ENCODE measurements at regions not wholly inside any gene's neighbourhood (a gene's known extent, or its start where the extent isn't known, plus 50 kb on each side); places are given as distances from the start of the nearest gene placed in this dataset.

DNA sequence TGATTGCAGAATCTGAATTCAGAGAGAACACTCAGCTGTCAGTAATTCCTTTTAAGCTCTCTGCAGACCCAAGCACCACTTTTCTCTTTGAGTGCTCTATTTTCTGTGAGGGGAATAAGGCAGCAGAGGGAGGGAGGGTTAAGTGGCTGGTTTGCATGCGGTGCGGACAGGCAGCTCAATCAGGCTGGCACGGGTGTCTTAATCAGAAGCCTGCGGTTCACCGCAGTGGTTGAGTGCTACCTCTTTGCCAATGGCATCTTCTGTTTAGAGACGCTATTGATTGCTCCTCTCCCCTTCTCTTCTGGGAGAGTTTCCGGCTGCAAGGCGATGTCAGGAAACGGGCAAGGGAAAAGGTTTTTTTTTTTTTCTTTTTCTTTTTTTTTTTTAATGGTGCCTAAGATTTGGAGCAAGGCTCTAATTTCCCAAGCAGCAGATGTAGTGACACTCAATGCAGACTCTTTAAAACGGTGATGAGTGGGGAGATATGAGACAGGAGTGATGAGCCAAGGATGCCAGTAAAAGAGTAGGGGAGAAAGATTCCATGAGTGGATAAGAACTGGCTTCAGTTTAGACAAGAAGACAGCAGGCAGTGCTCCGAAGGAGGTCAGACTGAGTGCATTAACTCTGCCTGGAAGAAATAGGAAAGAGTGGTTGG is 533.7 kb upstream of the SEL1L start:
- DNase-seq (ENCODE audit: low spot score), result no peak
- TF ChIP-seq EZH2phosphoT487 (IDR thresholded peaks at IDR 0.05; ENCODE audit: low read depth, severe bottlenecking, unreplicated experiment) (no peak), EZH2 (IDR thresholded peaks at IDR 0.05; ENCODE audit: borderline replicate concordance) (no peak)
- TF ChIP-seq, protein P1, sequence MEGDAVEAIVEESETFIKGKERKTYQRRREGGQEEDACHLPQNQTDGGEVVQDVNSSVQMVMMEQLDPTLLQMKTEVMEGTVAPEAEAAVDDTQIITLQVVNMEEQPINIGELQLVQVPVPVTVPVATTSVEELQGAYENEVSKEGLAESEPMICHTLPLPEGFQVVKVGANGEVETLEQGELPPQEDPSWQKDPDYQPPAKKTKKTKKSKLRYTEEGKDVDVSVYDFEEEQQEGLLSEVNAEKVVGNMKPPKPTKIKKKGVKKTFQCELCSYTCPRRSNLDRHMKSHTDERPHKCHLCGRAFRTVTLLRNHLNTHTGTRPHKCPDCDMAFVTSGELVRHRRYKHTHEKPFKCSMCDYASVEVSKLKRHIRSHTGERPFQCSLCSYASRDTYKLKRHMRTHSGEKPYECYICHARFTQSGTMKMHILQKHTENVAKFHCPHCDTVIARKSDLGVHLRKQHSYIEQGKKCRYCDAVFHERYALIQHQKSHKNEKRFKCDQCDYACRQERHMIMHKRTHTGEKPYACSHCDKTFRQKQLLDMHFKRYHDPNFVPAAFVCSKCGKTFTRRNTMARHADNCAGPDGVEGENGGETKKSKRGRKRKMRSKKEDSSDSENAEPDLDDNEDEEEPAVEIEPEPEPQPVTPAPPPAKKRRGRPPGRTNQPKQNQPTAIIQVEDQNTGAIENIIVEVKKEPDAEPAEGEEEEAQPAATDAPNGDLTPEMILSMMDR (IDR thresholded peaks at IDR 0.05; ENCODE audit: poor library complexity), result no peak
- Histone ChIP-seq H3K36me3 (replicated peaks; ENCODE audit: insufficient read depth, low read depth) (no peaks in the 10 kb centered on the region), H3K4me2 (no peak overlapping the region), H3K9me3 (ENCODE audit: low read depth) (no peaks in the 10 kb centered on the region), H2AFZ (no peak overlapping the region), H3K27me3 (no peaks in the 10 kb centered on the region), H3K27ac (no peak overlapping the region), H3K4me3 (no peak overlapping the region), H4K20me1 (ENCODE audit: insufficient read depth, poor library complexity, severe bottlenecking) (no peaks in the 10 kb centered on the region), H3K9me2 (replicated peaks; ENCODE audit: insufficient read depth) (no peaks in the 10 kb centered on the region), H3K79me2 (no peaks in the 10 kb centered on the region), H3K4me1 (ENCODE audit: insufficient read depth) (no peaks in the 10 kb centered on the region)
- 68% methylated on average over 11 of the region's 11 CpGs for WGBS (ENCODE audit: low lambda C conversion rate, missing lambda C conversion rate)

DNA sequence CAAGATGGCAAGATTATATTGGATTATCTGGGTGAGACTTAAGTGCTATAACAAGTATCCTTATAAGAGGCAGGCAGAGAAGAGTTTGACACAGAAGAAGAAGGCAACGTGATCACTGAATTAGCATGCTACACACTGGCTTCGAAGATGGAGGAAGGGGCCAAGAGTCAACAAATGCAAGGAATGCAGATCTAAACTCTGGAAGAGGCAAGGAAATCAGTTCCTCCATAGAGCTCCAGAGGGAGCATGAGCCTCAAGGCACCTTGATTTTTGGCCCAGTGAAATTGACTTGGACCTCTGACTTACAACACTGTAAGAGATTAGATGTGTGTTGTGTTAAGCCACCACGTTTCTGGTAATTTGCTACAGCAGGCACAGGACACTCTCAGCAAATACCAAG is 536.4 kb upstream of the SEL1L start:
- Histone ChIP-seq H3K4me2 (no peak overlapping the region), H3K4me1 (ENCODE audit: insufficient read depth) (no peaks in the 10 kb centered on the region), H3K79me2 (no peaks in the 10 kb centered on the region), H3K27ac (no peak overlapping the region), H3K4me3 (no peak overlapping the region), H3K9me2 (replicated peaks; ENCODE audit: insufficient read depth) (peaks cover 3% of the 10 kb centered on the region), H3K9me3 (ENCODE audit: low read depth) (no peaks in the 10 kb centered on the region), H3K36me3 (replicated peaks; ENCODE audit: insufficient read depth, low read depth) (no peaks in the 10 kb centered on the region), H2AFZ (no peak overlapping the region), H4K20me1 (ENCODE audit: insufficient read depth, poor library complexity, severe bottlenecking) (no peaks in the 10 kb centered on the region), H3K27me3 (no peaks in the 10 kb centered on the region)
- TF ChIP-seq EZH2 (IDR thresholded peaks at IDR 0.05; ENCODE audit: borderline replicate concordance) (no peak), EZH2phosphoT487 (IDR thresholded peaks at IDR 0.05; ENCODE audit: low read depth, severe bottlenecking, unreplicated experiment) (no peak)
- TF ChIP-seq, protein P1 (IDR thresholded peaks at IDR 0.05; ENCODE audit: poor library complexity), result no peak
- DNase-seq (ENCODE audit: low spot score), result no peak
- WGBS (ENCODE audit: low lambda C conversion rate, missing lambda C conversion rate), result 79% methylated on average over 3 of the region's 3 CpGs

DNA sequence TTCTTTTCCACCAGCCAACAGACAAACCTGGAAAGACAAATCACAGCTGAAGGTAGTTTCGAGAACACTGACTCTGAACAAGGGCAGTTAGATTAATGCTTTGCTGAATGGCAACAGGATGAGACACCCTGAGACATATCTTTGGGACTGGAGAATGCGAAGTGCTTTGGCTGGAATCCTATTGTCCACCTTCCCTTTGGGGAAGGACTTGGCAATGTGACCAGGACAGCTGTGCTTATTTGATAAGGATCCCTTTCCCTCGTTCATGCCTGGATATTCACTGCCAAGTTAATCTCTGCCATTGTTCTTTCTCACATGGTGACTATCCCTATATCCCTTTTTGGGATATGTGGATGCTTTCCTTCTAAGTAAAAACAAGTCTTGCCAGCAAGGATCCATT is 537.1 kb upstream of the SEL1L start:
- Histone ChIP-seq H3K79me2 (no peaks in the 10 kb centered on the region), H3K9me3 (ENCODE audit: low read depth) (no peaks in the 10 kb centered on the region), H3K36me3 (replicated peaks; ENCODE audit: insufficient read depth, low read depth) (no peaks in the 10 kb centered on the region), H3K4me2 (no peak overlapping the region), H2AFZ (no peak overlapping the region), H4K20me1 (ENCODE audit: insufficient read depth, poor library complexity, severe bottlenecking) (no peaks in the 10 kb centered on the region), H3K4me1 (ENCODE audit: insufficient read depth) (no peaks in the 10 kb centered on the region), H3K9me2 (replicated peaks; ENCODE audit: insufficient read depth) (peaks cover 5% of the 10 kb centered on the region), H3K27me3 (no peaks in the 10 kb centered on the region), H3K4me3 (no peak overlapping the region), H3K27ac (no peak overlapping the region)
- no peak for DNase-seq (ENCODE audit: low spot score)
- 70% methylated on average over 3 of the region's 3 CpGs for WGBS (ENCODE audit: low lambda C conversion rate, missing lambda C conversion rate)
- TF ChIP-seq EZH2phosphoT487 (IDR thresholded peaks at IDR 0.05; ENCODE audit: low read depth, severe bottlenecking, unreplicated experiment), result no peak
- TF ChIP-seq, protein P1 (IDR thresholded peaks at IDR 0.05; ENCODE audit: poor library complexity), result no peak
- no peak for TF ChIP-seq EZH2 (IDR thresholded peaks at IDR 0.05; ENCODE audit: borderline replicate concordance)
